A673 (cell line): ENCODE measurements at regions not wholly inside any gene's neighbourhood (a gene's known extent, or its start where the extent isn't known, plus 50 kb on each side); places are given as distances from the start of the nearest gene placed in this dataset.

ENCODE experiments used
- BruUV-seq: library from RNA; stranded (reverse); fragments of 400-500 nt; replicated peaks from 2 replicates; lab custom pipeline; 2021; lab: Mats Ljungman, UMichigan
- CTCF ChIA-PET: fragments of 300-600 bp; sonication (Branson Sonifier 250); formaldehyde crosslinking; loops from one replicate; lab custom pipeline; 2022; ENCODE audit warnings: antibody characterized with exemption; lab: Charles Lee
- POLR2A ChIA-PET: fragments of 300-600 bp; sonication (Branson Sonifier 250); formaldehyde crosslinking; loops from one replicate; lab custom pipeline; 2022; ENCODE audit warnings: antibody characterized with exemption; ENCODE audit not compliant: low non-redundant PET; lab: Charles Lee
- DNase-seq: peaks from one replicate; pipeline ENCODE4 v3.0.0-alpha.2; 2015; ENCODE audit warnings: low spot score
- H3K27ac ChIP-seq: fragments of 200-600 bp; sonication (generic); 2 replicates; pipeline ENCODE4 v1.5.1; 2016; ENCODE audit warnings: mixed run types, low read depth, mild to moderate bottlenecking, mixed read lengths, antibody characterized with exemption, low read length; ENCODE audit not compliant: poor library complexity, severe bottlenecking
- H3K27me3 ChIP-seq: fragments of 200-600 bp; sonication (generic); replicated peaks from 2 replicates; pipeline ENCODE4 v1.6.1; 2017; ENCODE audit warnings: mixed run types, low read depth, mild to moderate bottlenecking, mixed read lengths, antibody characterized with exemption, low read length; ENCODE audit not compliant: insufficient read depth, poor library complexity
- H3K36me3 ChIP-seq: fragments of 200-600 bp; sonication (generic); 2 replicates; pipeline ENCODE4 v1.6.1; 2016; ENCODE audit warnings: mixed run types, mild to moderate bottlenecking, mixed read lengths, antibody characterized with exemption, low read length; ENCODE audit not compliant: insufficient read depth, poor library complexity, severe bottlenecking
- H3K4me1 ChIP-seq: fragments of 200-600 bp; sonication (generic); 2 replicates; pipeline ENCODE4 v1.6.1; 2017; ENCODE audit warnings: mixed run types, mild to moderate bottlenecking, mixed read lengths, antibody characterized with exemption, low read length; ENCODE audit not compliant: insufficient read depth, poor library complexity, severe bottlenecking
- H3K4me3 ChIP-seq: fragments of 200-600 bp; sonication (generic); 2 replicates; pipeline ENCODE4 v1.5.1; 2016; ENCODE audit warnings: low read depth, mixed run types, mild to moderate bottlenecking, mixed read lengths, low read length; ENCODE audit not compliant: poor library complexity, severe bottlenecking
- H3K9me3 ChIP-seq: fragments of 200-600 bp; sonication (generic); 2 replicates; pipeline ENCODE4 v1.6.1; 2016; ENCODE audit warnings: mixed run types, low read depth, mild to moderate bottlenecking, mixed read lengths, antibody characterized with exemption, low read length; ENCODE audit not compliant: poor library complexity, severe bottlenecking
- EZH2 ChIP-seq: fragments of 200-600 bp; sonication (generic); IDR thresholded peaks from 2 replicates; pipeline ENCODE4 v1.6.1; 2017; ENCODE audit warnings: borderline replicate concordance, low read depth, mild to moderate bottlenecking, mixed read lengths, antibody characterized with exemption, low read length; ENCODE audit not compliant: poor library complexity, severe bottlenecking
- intact Hi-C: fragments of 100-400 bp; cut with micrococcal nuclease; formaldehyde crosslinking; loops from one replicate; pipeline ENCODE4 v1.10.0; 2022; ENCODE audit not compliant: unreplicated experiment
- TF ChIP-seq, protein P1 (sequence below): fragments of 300-800, 200-600 bp; sonication (generic); conservative IDR thresholded peaks from 2 replicates; pipeline ENCODE4 v1.5.1; 2017; ENCODE audit warnings: low read depth, mild to moderate bottlenecking, antibody characterized with exemption, low read length, moderate library complexity, mixed read lengths

DNA sequence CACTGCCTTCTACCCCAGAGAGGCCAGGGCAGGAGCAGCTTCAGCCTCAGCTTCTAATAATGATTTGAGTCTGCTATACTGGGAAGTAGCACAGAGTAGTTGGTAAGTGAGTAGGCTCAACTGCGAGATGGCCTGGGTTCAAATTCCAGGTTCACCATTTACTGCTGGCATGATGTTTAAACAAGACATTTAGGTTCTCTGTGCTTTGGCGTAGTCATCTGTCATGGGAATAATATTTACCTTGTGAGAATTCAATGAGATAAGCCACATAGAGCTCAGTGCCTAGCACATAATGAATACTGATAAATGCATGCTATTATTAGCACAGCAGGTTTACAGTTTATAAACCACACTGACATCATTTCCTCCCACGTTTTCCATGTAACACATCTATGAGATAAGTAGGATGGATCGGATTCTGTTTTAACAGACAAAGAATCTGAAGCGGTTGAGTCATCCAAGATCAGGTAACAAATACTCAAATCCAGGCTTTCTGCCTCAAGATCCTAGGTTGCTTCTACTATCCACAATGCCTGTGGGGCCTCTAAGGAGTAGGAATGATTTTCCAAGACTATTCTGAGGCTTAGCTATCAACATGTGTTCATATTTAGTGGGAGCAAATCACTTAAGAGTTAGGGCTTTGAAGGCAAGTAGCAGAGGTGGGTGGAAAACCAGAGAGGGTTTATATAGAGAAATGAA lies 72.9 kb upstream of the DTNBP1 start:
- no TSS peak for BruUV-seq
- no peak for TF ChIP-seq EZH2
- TF ChIP-seq, protein P1, sequence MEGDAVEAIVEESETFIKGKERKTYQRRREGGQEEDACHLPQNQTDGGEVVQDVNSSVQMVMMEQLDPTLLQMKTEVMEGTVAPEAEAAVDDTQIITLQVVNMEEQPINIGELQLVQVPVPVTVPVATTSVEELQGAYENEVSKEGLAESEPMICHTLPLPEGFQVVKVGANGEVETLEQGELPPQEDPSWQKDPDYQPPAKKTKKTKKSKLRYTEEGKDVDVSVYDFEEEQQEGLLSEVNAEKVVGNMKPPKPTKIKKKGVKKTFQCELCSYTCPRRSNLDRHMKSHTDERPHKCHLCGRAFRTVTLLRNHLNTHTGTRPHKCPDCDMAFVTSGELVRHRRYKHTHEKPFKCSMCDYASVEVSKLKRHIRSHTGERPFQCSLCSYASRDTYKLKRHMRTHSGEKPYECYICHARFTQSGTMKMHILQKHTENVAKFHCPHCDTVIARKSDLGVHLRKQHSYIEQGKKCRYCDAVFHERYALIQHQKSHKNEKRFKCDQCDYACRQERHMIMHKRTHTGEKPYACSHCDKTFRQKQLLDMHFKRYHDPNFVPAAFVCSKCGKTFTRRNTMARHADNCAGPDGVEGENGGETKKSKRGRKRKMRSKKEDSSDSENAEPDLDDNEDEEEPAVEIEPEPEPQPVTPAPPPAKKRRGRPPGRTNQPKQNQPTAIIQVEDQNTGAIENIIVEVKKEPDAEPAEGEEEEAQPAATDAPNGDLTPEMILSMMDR, result no peak
- H3K27me3 ChIP-seq, result no peaks in the 10 kb centered on the region
- H3K9me3 ChIP-seq, result no peaks in the 10 kb centered on the region
- no peak overlapping the region for H3K4me3 ChIP-seq
- H3K27ac ChIP-seq, result no peak overlapping the region
- no peaks in the 10 kb centered on the region for H3K4me1 ChIP-seq
- ChIA-PET CTCF (no interaction called here), POLR2A (no interaction called here)
- intact Hi-C loops, result no loop called here
- no peaks in the 10 kb centered on the region for H3K36me3 ChIP-seq
- DNase-seq, result peak; percentile 21

DNA sequence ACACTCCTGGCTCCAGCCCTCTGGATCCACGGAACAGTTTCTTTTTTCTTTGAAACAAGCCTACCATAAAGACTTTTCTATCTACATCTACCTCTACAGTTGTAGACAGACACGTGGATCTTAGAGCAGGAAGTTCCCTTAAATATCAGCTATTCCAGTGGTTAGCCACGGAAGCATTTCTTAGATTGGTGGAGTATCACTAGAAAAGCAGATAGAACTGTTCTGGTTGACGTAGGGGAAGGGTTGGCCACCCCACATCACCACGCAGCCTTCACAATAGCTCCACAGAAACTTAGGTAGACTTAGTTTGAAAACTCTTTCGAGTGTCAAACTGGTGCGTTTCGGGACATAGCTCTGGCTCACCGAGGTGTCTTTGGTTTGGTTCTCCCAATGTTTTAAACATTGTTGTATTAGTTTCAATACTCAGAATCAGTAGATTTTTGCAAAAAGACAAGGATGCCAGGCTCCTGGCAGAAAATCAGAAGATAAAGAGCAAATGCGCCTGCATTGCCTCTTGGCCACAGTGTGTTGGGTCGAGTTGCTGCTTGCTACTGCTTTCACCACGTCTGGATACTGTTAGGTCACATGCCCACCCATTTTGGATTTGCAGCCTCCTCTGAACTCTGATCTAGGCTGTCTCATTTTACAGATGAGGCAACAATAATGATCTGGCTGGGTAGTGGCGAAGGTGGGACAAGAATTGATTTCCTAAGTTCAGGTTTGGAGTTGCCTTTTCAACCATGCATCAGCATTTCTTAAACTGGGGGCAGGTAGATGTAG lies 71.5 kb upstream of the DTNBP1 start:
- intact Hi-C loops, result no loop called here
- Histone ChIP-seq H3K4me1 (no peaks in the 10 kb centered on the region), H3K27ac (no peak overlapping the region), H3K4me3 (no peak overlapping the region), H3K9me3 (no peaks in the 10 kb centered on the region), H3K27me3 (no peaks in the 10 kb centered on the region), H3K36me3 (no peaks in the 10 kb centered on the region)
- ChIA-PET CTCF (no interaction called here), POLR2A (no interaction called here)
- no TSS peak for BruUV-seq
- TF ChIP-seq EZH2, result no peak
- TF ChIP-seq, protein P1, result no peak
- DNase-seq, result no peak

- Histone ChIP-seq H3K9me3 (no peaks in the 10 kb centered on the region), H3K27me3 (no peaks in the 10 kb centered on the region), H3K36me3 (no peaks in the 10 kb centered on the region), H3K4me1 (no peaks in the 10 kb centered on the region), H3K4me3 (no peak overlapping the region), H3K27ac (no peak overlapping the region)
- ChIA-PET POLR2A (no interaction called here), CTCF (no interaction called here)
- TF ChIP-seq EZH2, result no peak
- TF ChIP-seq, protein P1, result no peak
- BruUV-seq, result no TSS peak
- DNase-seq, result no peak
- intact Hi-C loops, result no loop called here
Observed at GRCh38 chr6:15730922-15731321, 68.1 kb upstream of the DTNBP1 start.
